ENCODE measurements at regions not wholly inside any gene's neighbourhood (a gene's known extent, or its start where the extent isn't known, plus 50 kb on each side); places are given as distances from the start of the nearest gene placed in this dataset.

GRCh38 chr4:131098976-131099375 lies 2003.0 kb downstream of the C4orf33 start:
- Histone ChIP-seq H3K9ac (ENCODE audit: insufficient read depth in 1 of 2, low read length in 2 of 2) (no peak overlapping the region), H3K9me3 (ENCODE audit: control insufficient read depth in 4 of 4, insufficient read depth in 3 of 4, low read length in 3 of 4) (peaks cover 0 to 13% (median 2%) of the 10 kb centered on the region in 4 donors), H3K4me3 (no peak overlapping the region), H3K27ac (ENCODE audit: low read depth in 1 of 2, low read length in 1 of 2) (no peak overlapping the region), H3K27me3 (ENCODE audit: control insufficient read depth in 3 of 3, insufficient read depth in 3 of 3, low read length in 2 of 3) (no peaks in the 10 kb centered on the region), H3K4me1 (ENCODE audit: control insufficient read depth in 5 of 5, insufficient read depth in 5 of 5, low read length in 5 of 5) (no peaks in the 10 kb centered on the region), H3K36me3 (ENCODE audit: control insufficient read depth in 4 of 4, insufficient read depth in 4 of 4, low read length in 4 of 4) (no peaks in the 10 kb centered on the region)
- WGBS, 2 donors, result 78 to 87% methylated on average over 5 of the region's 5 CpGs
- TF ChIP-seq CTCF (IDR thresholded peaks at IDR 0.05; ENCODE audit: control extremely low read depth, extremely low read depth), result no peak
- no peak for DNase-seq
- no peak for ATAC-seq (ENCODE audit: insufficient read depth, low FRiP score)

- TF ChIP-seq CTCF (IDR thresholded peaks at IDR 0.05; ENCODE audit: control extremely low read depth, extremely low read depth), result no peak
- Histone ChIP-seq H3K27me3 (ENCODE audit: control insufficient read depth in 3 of 3, insufficient read depth in 3 of 3, low read length in 2 of 3) (no peaks in the 10 kb centered on the region), H3K4me3 (no peak overlapping the region), H3K9ac (ENCODE audit: insufficient read depth in 1 of 2, low read length in 2 of 2) (no peak overlapping the region), H3K36me3 (ENCODE audit: control insufficient read depth in 4 of 4, insufficient read depth in 4 of 4, low read length in 4 of 4) (no peaks in the 10 kb centered on the region), H3K27ac (ENCODE audit: low read depth in 1 of 2, low read length in 1 of 2) (no peak overlapping the region), H3K4me1 (ENCODE audit: control insufficient read depth in 5 of 5, insufficient read depth in 5 of 5, low read length in 5 of 5) (no peaks in the 10 kb centered on the region), H3K9me3 (ENCODE audit: control insufficient read depth in 4 of 4, insufficient read depth in 3 of 4, low read length in 3 of 4) (no peaks in the 10 kb centered on the region)
- 86 to 92% methylated on average over 3 of the region's 3 CpGs for WGBS, 2 donors
- no peak for ATAC-seq (ENCODE audit: insufficient read depth, low FRiP score)
- DNase-seq, result no peak
Observed at GRCh38 chr4:131113273-131113672, 2017.3 kb downstream of the C4orf33 start.

GRCh38 chr4:131113704-131114103 lies 2017.8 kb downstream of the C4orf33 start:
- WGBS, 2 donors, result 81 to 85% methylated on average over 2 of the region's 2 CpGs
- no peak for ATAC-seq (ENCODE audit: insufficient read depth, low FRiP score)
- H3K27ac ChIP-seq (ENCODE audit: low read depth in 1 of 2, low read length in 1 of 2), result no peak overlapping the region
- H3K27me3 ChIP-seq (ENCODE audit: control insufficient read depth in 3 of 3, insufficient read depth in 3 of 3, low read length in 2 of 3), result no peaks in the 10 kb centered on the region
- DNase-seq, result no peak
- no peaks in the 10 kb centered on the region for H3K36me3 ChIP-seq (ENCODE audit: control insufficient read depth in 4 of 4, insufficient read depth in 4 of 4, low read length in 4 of 4)
- TF ChIP-seq CTCF (IDR thresholded peaks at IDR 0.05; ENCODE audit: control extremely low read depth, extremely low read depth), result no peak
- H3K9me3 ChIP-seq (ENCODE audit: control insufficient read depth in 4 of 4, insufficient read depth in 3 of 4, low read length in 3 of 4), result no peaks in the 10 kb centered on the region
- H3K4me1 ChIP-seq (ENCODE audit: control insufficient read depth in 5 of 5, insufficient read depth in 5 of 5, low read length in 5 of 5), result no peaks in the 10 kb centered on the region
- H3K9ac ChIP-seq (ENCODE audit: insufficient read depth in 1 of 2, low read length in 2 of 2), result no peak overlapping the region
- H3K4me3 ChIP-seq, result no peak overlapping the region

GRCh38 chr4:131119661-131120060 lies 2023.7 kb downstream of the C4orf33 start:
- Histone ChIP-seq H3K4me1 (ENCODE audit: control insufficient read depth in 5 of 5, insufficient read depth in 5 of 5, low read length in 5 of 5) (no peaks in the 10 kb centered on the region), H3K9ac (ENCODE audit: insufficient read depth in 1 of 2, low read length in 2 of 2) (no peak overlapping the region), H3K36me3 (ENCODE audit: control insufficient read depth in 4 of 4, insufficient read depth in 4 of 4, low read length in 4 of 4) (no peaks in the 10 kb centered on the region), H3K27ac (ENCODE audit: low read depth in 1 of 2, low read length in 1 of 2) (no peak overlapping the region), H3K4me3 (no peak overlapping the region), H3K9me3 (ENCODE audit: control insufficient read depth in 4 of 4, insufficient read depth in 3 of 4, low read length in 3 of 4) (no peaks in the 10 kb centered on the region), H3K27me3 (ENCODE audit: control insufficient read depth in 3 of 3, insufficient read depth in 3 of 3, low read length in 2 of 3) (no peaks in the 10 kb centered on the region)
- no peak for ATAC-seq (ENCODE audit: insufficient read depth, low FRiP score)
- DNase-seq, result peak in 1 of 3 donors; percentile 0
- TF ChIP-seq CTCF (IDR thresholded peaks at IDR 0.05; ENCODE audit: control extremely low read depth, extremely low read depth), result no peak

Data from lung (tissue), 11 donors.